HCT116 (cell line): ENCODE measurements at regions not wholly inside any gene's neighbourhood (a gene's known extent, or its start where the extent isn't known, plus 50 kb on each side); places are given as distances from the start of the nearest gene placed in this dataset.

Experiments
- ATAC-seq: fragments of 200-7000 bp; cut with Tn5 transposase; 2 replicates; pipeline ENCODE4 v1.9.1; 2020; ENCODE audit warnings: mild to moderate bottlenecking, moderate library complexity
- BruUV-seq: library from RNA; stranded (reverse); fragments of 400-500 nt; replicated peaks from 2 replicates; lab custom pipeline; 2021; lab: Mats Ljungman, UMichigan
- CTCF ChIA-PET: fragments of 300-600 bp; sonication (Branson Sonifier 250); formaldehyde crosslinking; loops from one replicate; lab custom pipeline; 2021; ENCODE audit warnings: antibody characterized with exemption; lab: Charles Lee
- POLR2A ChIA-PET: fragments of 300-600, 350-600 bp; sonication (Branson Sonifier 250); formaldehyde crosslinking; loops from one replicate; lab custom pipeline; 2021; ENCODE audit warnings: antibody characterized with exemption; lab: Charles Lee
- RAD21 ChIA-PET, 2 experiments: fragments of 300-600 bp; sonication (Branson Sonifier 250); formaldehyde crosslinking; loops; one replicate each; lab custom pipeline; 2023; ENCODE audit warnings: low total read pairs in 2 of 2; ENCODE audit not compliant: uncharacterized antibody in 2 of 2, unreplicated experiment in 2 of 2, low non-redundant PET in 1 of 2; lab: Charles Lee
- DNase-seq: peaks from one replicate; pipeline ENCODE4 v3.0.0-alpha.2; 2010; ENCODE audit warnings: low read depth, low spot score
- H2AFZ ChIP-seq: fragments of 200-600 bp; shearing (Covaris generic), sonication (generic); 2 replicates; pipeline ENCODE4 v1.6.1; 2017; ENCODE audit warnings: low read depth, mixed run types, mixed read lengths, antibody characterized with exemption, low read length; ENCODE audit not compliant: poor library complexity, severe bottlenecking
- H3K27ac ChIP-seq: 2 replicates; pipeline ENCODE4 v1.5.1; 2012; ENCODE audit warnings: low read depth, low read length
- H3K27me3 ChIP-seq: fragments of 200-600 bp; sonication (generic); 2 replicates; pipeline ENCODE4 v1.6.1; 2016; ENCODE audit warnings: mixed run types, low read length, mixed read lengths; ENCODE audit not compliant: insufficient read depth
- H3K36me3 ChIP-seq, 2 experiments: fragments of 200-500 bp in 1 of 2; fragments of 200-600 bp in 1 of 2; sonication (Bioruptor generic) in 1 of 2; sonication (generic) in 1 of 2; 2 replicates each; pipeline versions ENCODE4 v1.5.1 to v1.6.1; 2014 to 2016; ENCODE audit warnings: low read length in 2 of 2, inconsistent platforms in 1 of 2, mixed read lengths in 1 of 2, mixed run types in 1 of 2; ENCODE audit not compliant: insufficient read depth in 2 of 2, control insufficient read depth in 1 of 2
- H3K4me1 ChIP-seq, 2 experiments: fragments of 200-600 bp in 1 of 2; sonication (generic) in 1 of 2; 2 replicates each; pipeline versions ENCODE4 v1.5.1 to v1.6.1; 2012 to 2017; ENCODE audit warnings: low read length in 2 of 2, inconsistent platforms in 1 of 2, mild to moderate bottlenecking in 1 of 2, mixed read lengths in 1 of 2, mixed run types in 1 of 2, moderate library complexity in 1 of 2; ENCODE audit not compliant: insufficient read depth in 2 of 2, control insufficient read depth in 1 of 2
- H3K4me2 ChIP-seq: fragments of 200-600 bp; sonication (generic); 2 replicates; pipeline ENCODE4 v1.6.1; 2017; ENCODE audit warnings: mixed run types, low read length, mixed read lengths
- H3K4me3 ChIP-seq, 2 experiments: fragments of 200-600 bp in 1 of 2; sonication (generic) in 1 of 2; replicated peaks in 1 of 2; 2 replicates each; pipeline ENCODE4 v1.5.1; 2011 to 2016; ENCODE audit warnings: low read length in 2 of 2, control low read depth in 1 of 2, low read depth in 1 of 2, mild to moderate bottlenecking in 1 of 2, mixed read lengths in 1 of 2, mixed run types in 1 of 2
- H3K79me2 ChIP-seq: fragments of 200-600 bp; sonication (generic); 2 replicates; pipeline ENCODE4 v1.6.1; 2017; ENCODE audit warnings: mild to moderate bottlenecking, mixed run types, low read length, moderate library complexity, mixed read lengths; ENCODE audit not compliant: insufficient read depth
- H3K9ac ChIP-seq: fragments of 200-600 bp; sonication (generic); 2 replicates; pipeline ENCODE4 v1.6.1; 2016; ENCODE audit warnings: low read length, mixed read lengths
- H3K9me2 ChIP-seq: fragments of 200-600 bp; sonication (generic), shearing (Covaris generic); 2 replicates; pipeline ENCODE4 v1.6.1; 2017; ENCODE audit warnings: mixed run types, mild to moderate bottlenecking, moderate library complexity; ENCODE audit not compliant: insufficient read depth
- H3K9me3 ChIP-seq, 2 experiments: fragments of 200-500 bp in 1 of 2; fragments of 200-600 bp in 1 of 2; sonication (Bioruptor generic) in 1 of 2; sonication (generic) in 1 of 2; 2 replicates each; pipeline ENCODE4 v1.6.1; 2014 to 2017; ENCODE audit warnings: low read length in 2 of 2, mixed read lengths in 2 of 2, inconsistent platforms in 1 of 2, low read depth in 1 of 2, mild to moderate bottlenecking in 1 of 2, mixed run types in 1 of 2, moderate library complexity in 1 of 2; ENCODE audit not compliant: control insufficient read depth in 1 of 2, insufficient read depth in 1 of 2
- H4K20me1 ChIP-seq: fragments of 200-600 bp; sonication (generic), shearing (Covaris generic); 2 replicates; pipeline ENCODE4 v1.6.1; 2017; ENCODE audit warnings: mixed run types, mild to moderate bottlenecking, moderate library complexity; ENCODE audit not compliant: insufficient read depth
- ATF3 ChIP-seq: IDR thresholded peaks from 2 replicates; pipeline ENCODE4 v1.6.1; 2012
- EGR1 ChIP-seq: IDR thresholded peaks from 2 replicates; pipeline ENCODE4 v1.6.1; 2012; ENCODE audit warnings: low read depth
- EZH2 ChIP-seq: fragments of 200-600 bp; sonication (generic); IDR thresholded peaks from 2 replicates; pipeline ENCODE4 v1.6.1; 2017; ENCODE audit warnings: antibody characterized with exemption, mixed run types
- EZH2phosphoT487 ChIP-seq: fragments of 200-600 bp; IDR thresholded peaks from 2 replicates; pipeline ENCODE4 v1.6.1; 2018; ENCODE audit warnings: antibody characterized with exemption, borderline replicate concordance
- POLR2A ChIP-seq: IDR thresholded peaks from 2 replicates; pipeline ENCODE4 v1.7.0; 2011; ENCODE audit warnings: borderline replicate concordance; ENCODE audit not compliant: insufficient read depth, insufficient read length; ENCODE audit errors: extremely low read depth
- POLR2AphosphoS5 ChIP-seq: IDR thresholded peaks from 2 replicates; pipeline ENCODE4 v1.6.1; 2011; ENCODE audit warnings: mild to moderate bottlenecking, low read depth, low read length, moderate library complexity
- RAD21 ChIP-seq: IDR thresholded peaks from 2 replicates; pipeline ENCODE4 v1.6.1; 2012; ENCODE audit warnings: low read depth, mild to moderate bottlenecking
- REST ChIP-seq: IDR thresholded peaks from 2 replicates; pipeline ENCODE4 v1.6.1; 2012; ENCODE audit warnings: low read depth
- SIN3A ChIP-seq: IDR thresholded peaks from 2 replicates; pipeline ENCODE4 v1.6.1; 2012; ENCODE audit warnings: low read depth
- SP1 ChIP-seq: IDR thresholded peaks from 2 replicates; pipeline ENCODE4 v1.6.1; 2012; ENCODE audit warnings: low read depth
- SRF ChIP-seq: IDR thresholded peaks from 2 replicates; pipeline ENCODE4 v1.6.1; 2012; ENCODE audit warnings: low read depth
- YY1 ChIP-seq: IDR thresholded peaks from 2 replicates; pipeline ENCODE4 v1.6.1; 2011; ENCODE audit warnings: low read length, low read depth, moderate library complexity, mild to moderate bottlenecking; ENCODE audit not compliant: insufficient replicate concordance; ENCODE audit errors: extremely low read depth
- ZNF274 ChIP-seq: fragments of 200-500 bp; sonication (Bioruptor generic); IDR thresholded peaks from 2 replicates; pipeline ENCODE4 v1.6.1; 2014; ENCODE audit warnings: mild to moderate bottlenecking, low read depth, low read length, inconsistent platforms
- intact Hi-C: fragments of 100-400 bp; cut with micrococcal nuclease; formaldehyde crosslinking; loops from 2 replicates; pipeline ENCODE4 v1.10.0; 2022
- TF ChIP-seq, protein P1 (sequence below): IDR thresholded peaks from 2 replicates; pipeline ENCODE4 v1.6.1; 2012
- TF ChIP-seq, protein P2 (sequence below), 3 experiments: fragments of 200-600 bp in 1 of 3; sonication (generic) in 1 of 3; IDR thresholded peaks in 2 of 3; conservative IDR thresholded peaks in 1 of 3; 2 replicates each; pipeline ENCODE4 v1.5.1; 2012 to 2017; ENCODE audit warnings: low read depth in 2 of 3, low read length in 2 of 3, antibody characterized with exemption in 1 of 3, borderline replicate concordance in 1 of 3, control low read depth in 1 of 3, mild to moderate bottlenecking in 1 of 3, mixed read lengths in 1 of 3, mixed run types in 1 of 3, moderate library complexity in 1 of 3; ENCODE audit not compliant: insufficient read depth in 1 of 3

DNA sequence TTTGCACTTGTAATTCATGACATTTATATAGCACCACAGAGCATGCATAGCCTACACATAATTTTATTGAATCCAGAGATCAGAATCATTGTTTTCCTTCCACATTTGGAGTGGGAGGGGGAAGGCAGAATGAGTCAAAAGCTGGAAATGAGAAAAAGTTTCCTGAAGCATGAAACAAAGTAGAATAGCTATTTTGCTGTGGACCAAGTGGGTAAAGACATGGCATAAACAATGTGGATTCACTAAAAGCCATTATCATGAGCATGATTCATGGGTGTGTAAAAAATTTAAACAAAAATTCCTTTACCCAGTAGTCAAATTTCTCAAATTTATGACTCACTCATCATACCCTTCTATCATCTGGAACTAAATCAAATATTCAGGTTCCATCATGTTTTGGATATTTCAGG, 97.9 kb downstream of the YIPF5 start (continued):
- TF ChIP-seq EZH2, result no peak
- no peak for TF ChIP-seq REST
- TF ChIP-seq, protein P1, sequence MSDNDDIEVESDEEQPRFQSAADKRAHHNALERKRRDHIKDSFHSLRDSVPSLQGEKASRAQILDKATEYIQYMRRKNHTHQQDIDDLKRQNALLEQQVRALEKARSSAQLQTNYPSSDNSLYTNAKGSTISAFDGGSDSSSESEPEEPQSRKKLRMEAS, result no peak
- TF ChIP-seq YY1, result no peak
- no peak for TF ChIP-seq POLR2A

- Histone ChIP-seq H3K27me3 (no peaks in the 10 kb centered on the region), H3K4me3 (no peak overlapping the region), H2AFZ (no peak overlapping the region), H3K4me2 (no peak overlapping the region), H4K20me1 (no peaks in the 10 kb centered on the region), H3K9me2 (no peaks in the 10 kb centered on the region), H3K27ac (no peak overlapping the region), H3K79me2 (no peaks in the 10 kb centered on the region), H3K9me3 (no peaks in the 10 kb centered on the region; a peak in 1 of 4 replicates), H3K4me1 (no peaks in the 10 kb centered on the region), H3K9ac (no peak overlapping the region), H3K36me3 (no peaks in the 10 kb centered on the region)
- no peak for TF ChIP-seq ZNF274
- TF ChIP-seq EGR1, result no peak
- TF ChIP-seq, protein P2, sequence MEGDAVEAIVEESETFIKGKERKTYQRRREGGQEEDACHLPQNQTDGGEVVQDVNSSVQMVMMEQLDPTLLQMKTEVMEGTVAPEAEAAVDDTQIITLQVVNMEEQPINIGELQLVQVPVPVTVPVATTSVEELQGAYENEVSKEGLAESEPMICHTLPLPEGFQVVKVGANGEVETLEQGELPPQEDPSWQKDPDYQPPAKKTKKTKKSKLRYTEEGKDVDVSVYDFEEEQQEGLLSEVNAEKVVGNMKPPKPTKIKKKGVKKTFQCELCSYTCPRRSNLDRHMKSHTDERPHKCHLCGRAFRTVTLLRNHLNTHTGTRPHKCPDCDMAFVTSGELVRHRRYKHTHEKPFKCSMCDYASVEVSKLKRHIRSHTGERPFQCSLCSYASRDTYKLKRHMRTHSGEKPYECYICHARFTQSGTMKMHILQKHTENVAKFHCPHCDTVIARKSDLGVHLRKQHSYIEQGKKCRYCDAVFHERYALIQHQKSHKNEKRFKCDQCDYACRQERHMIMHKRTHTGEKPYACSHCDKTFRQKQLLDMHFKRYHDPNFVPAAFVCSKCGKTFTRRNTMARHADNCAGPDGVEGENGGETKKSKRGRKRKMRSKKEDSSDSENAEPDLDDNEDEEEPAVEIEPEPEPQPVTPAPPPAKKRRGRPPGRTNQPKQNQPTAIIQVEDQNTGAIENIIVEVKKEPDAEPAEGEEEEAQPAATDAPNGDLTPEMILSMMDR (IDR thresholded peaks at IDR 0.05 in 2 of 3, conservative IDR thresholded peaks at IDR 0.05 in 1 of 3; ENCODE audit: borderline replicate concordance in 1 of 3, insufficient read depth in 1 of 3, low read depth in 2 of 3, low read length in 2 of 3), result no peak
- no peak for TF ChIP-seq POLR2AphosphoS5
- no peak for TF ChIP-seq RAD21
- no peak for TF ChIP-seq SIN3A
- no peak for TF ChIP-seq POLR2A
- TF ChIP-seq EZH2phosphoT487, result no peak
- TF ChIP-seq SP1, result no peak
- TF ChIP-seq ATF3, result no peak
- no peak for TF ChIP-seq SRF
- TF ChIP-seq EZH2, result no peak
- no peak for ATAC-seq
- ChIA-PET CTCF (no interaction called here), POLR2A (no interaction called here), RAD21 (no interaction called here)
- no peak for DNase-seq
- no TSS peak for BruUV-seq
- intact Hi-C loops, result no loop called here
Measured at GRCh38 chr5:144076521-144077083, 93.9 kb downstream of the YIPF5 start.
